ENCODE measurements at regions not wholly inside any gene's neighbourhood (a gene's known extent, or its start where the extent isn't known, plus 50 kb on each side); places are given as distances from the start of the nearest gene placed in this dataset.

- H3K4me3 ChIP-seq (ENCODE audit: low read depth, low read length) = no peak overlapping the region
- no peaks in the 10 kb centered on the region for H3K9me3 ChIP-seq (ENCODE audit: control insufficient read depth in 2 of 2, low read length in 2 of 2)
- peaks cover 4% of the 10 kb centered on the region for H3K4me1 ChIP-seq (ENCODE audit: control insufficient read depth, insufficient read depth, low read length, poor library complexity, severe bottlenecking)
- H3K36me3 ChIP-seq (ENCODE audit: control insufficient read depth, insufficient read depth, low read length) = no peaks in the 10 kb centered on the region
- no peak for ATAC-seq (ENCODE audit: low read depth in 2 of 2)
- H3K27ac ChIP-seq (ENCODE audit: insufficient read depth, low read length, poor library complexity, severe bottlenecking) = no peak overlapping the region
- Mint-ChIP-seq H3K27ac (no peak overlapping the region), H3K4me1 (peaks cover 0 to 12% (median 5%) of the 10 kb centered on the region in 4 donors), H3K27me3 (peaks cover 52% of the 10 kb centered on the region), H3K36me3 (peaks cover 4% of the 10 kb centered on the region), H3K9me3 (peaks cover 0 to 2% (median 0%) of the 10 kb centered on the region in 7 donors), H3K4me3 (no peak overlapping the region)
- H3K27me3 ChIP-seq (ENCODE audit: control insufficient read depth, insufficient read depth, low read length) = peaks cover 2% of the 10 kb centered on the region
- no peak for DNase-seq
These were observed 75.1 kb upstream of the IER5L start for GRCh38 chr9:129252937-129253802.

DNA sequence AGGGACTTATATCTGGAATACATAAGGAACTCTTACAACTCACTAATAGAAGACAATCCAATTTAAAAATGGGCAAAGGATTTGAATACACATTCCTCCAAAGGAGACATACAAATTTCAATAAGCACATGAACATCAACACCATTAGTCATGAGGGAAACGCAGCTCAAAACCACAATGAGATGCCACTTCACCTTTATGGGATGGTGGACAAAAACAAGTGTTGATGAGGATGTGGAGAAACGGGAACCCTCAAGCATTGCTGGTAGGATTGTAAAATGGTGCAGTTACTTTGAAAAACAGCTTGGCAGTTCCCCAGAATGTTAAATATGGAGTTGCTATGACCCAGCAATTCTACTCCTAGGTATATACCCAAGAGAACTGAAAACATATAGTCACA lies 72.7 kb upstream of the IER5L start:
- H3K4me1 ChIP-seq (ENCODE audit: control insufficient read depth, insufficient read depth, low read length, poor library complexity, severe bottlenecking) = no peaks in the 10 kb centered on the region
- no peaks in the 10 kb centered on the region for H3K9me3 ChIP-seq (ENCODE audit: control insufficient read depth in 2 of 2, low read length in 2 of 2)
- H3K9me3 Mint-ChIP-seq = peaks cover 0 to 2% (median 0%) of the 10 kb centered on the region in 7 donors
- no peak for DNase-seq
- peaks cover 4% of the 10 kb centered on the region for H3K36me3 Mint-ChIP-seq
- peaks cover 2% of the 10 kb centered on the region for H3K27me3 ChIP-seq (ENCODE audit: control insufficient read depth, insufficient read depth, low read length)
- H3K27ac ChIP-seq (ENCODE audit: insufficient read depth, low read length, poor library complexity, severe bottlenecking) = no peak overlapping the region
- no peak for ATAC-seq (ENCODE audit: low read depth in 2 of 2)
- no peak overlapping the region for H3K4me3 ChIP-seq (ENCODE audit: low read depth, low read length)
- H3K36me3 ChIP-seq (ENCODE audit: control insufficient read depth, insufficient read depth, low read length) = no peaks in the 10 kb centered on the region
- H3K4me1 Mint-ChIP-seq = peaks cover 0 to 4% (median under 1%) of the 10 kb centered on the region in 4 donors
- no peak overlapping the region for H3K27ac Mint-ChIP-seq
- no peak overlapping the region for H3K4me3 Mint-ChIP-seq
- peaks cover 34% of the 10 kb centered on the region for H3K27me3 Mint-ChIP-seq

DNA sequence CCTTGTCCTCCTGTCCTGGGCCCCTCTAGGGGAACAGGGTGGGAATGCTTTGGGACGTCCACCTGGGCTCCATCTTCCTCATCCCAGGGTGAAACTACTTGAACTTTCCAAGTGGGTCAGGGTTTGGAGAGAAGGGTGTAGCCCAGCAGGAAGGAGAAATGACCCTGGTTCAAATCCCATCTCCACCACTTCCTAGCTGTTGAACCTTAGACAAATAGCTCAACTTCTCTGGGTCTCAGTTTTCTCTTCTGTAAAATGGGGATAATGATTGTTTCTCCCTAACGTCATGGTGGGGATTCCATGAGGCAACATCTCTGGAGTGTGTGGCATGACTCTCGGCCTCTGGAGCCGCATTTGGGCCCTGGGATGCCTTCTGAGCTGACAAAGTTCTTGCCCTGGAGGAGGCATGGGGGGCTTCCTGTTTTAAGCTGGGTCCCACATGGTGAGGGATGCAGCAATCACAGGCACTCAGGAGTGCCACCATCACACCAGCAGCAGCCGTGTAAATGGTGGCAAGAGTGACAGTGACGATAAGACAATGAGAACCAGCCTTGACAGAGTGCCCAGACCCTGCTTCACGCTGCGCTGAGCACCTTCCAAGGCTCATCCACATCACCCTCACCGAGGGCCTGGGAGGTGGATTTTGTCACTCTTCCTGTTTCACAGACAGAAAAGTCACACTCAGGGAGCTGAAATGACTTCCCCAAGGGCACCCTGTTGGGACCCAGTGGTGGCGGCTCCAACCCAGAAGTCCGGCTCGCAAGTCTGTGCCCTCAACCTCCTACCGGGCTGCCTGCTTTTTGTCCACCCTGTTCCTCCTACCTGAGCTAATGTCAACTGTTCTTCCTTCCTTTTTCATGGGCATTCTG lies 69.5 kb upstream of the IER5L start:
- Mint-ChIP-seq H3K27ac (no peak overlapping the region), H3K9me3 (peaks cover 0 to 2% (median 0%) of the 10 kb centered on the region in 7 donors)
- no peak for DNase-seq

DNA sequence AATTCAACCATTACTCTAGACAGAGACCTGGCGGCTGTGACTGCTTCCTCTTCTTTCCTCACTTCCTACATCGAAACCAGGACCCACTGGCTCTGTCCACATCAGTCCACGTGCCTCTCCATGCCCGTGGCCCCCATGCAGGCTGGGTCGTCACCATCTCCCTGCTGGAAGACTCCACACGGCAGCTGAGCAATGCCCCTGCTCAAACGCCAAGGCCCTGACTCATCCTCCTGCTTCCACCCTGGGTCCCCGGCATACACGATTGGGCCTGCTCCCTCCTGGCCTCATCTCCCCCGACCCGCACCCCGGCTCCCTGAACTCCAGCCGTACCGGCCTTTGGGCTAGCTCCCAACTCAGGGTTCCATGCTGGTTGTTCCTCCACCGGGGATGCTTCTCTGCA lies 67.2 kb upstream of the IER5L start:
- no peaks in the 10 kb centered on the region for H3K27me3 ChIP-seq (ENCODE audit: control insufficient read depth, insufficient read depth, low read length)
- no peaks in the 10 kb centered on the region for H3K9me3 Mint-ChIP-seq
- H3K27me3 Mint-ChIP-seq = peaks cover 16% of the 10 kb centered on the region
- no peak for DNase-seq
- no peak overlapping the region for H3K4me3 ChIP-seq (ENCODE audit: low read depth, low read length)
- H3K4me3 Mint-ChIP-seq = no peak overlapping the region
- peaks cover 3% of the 10 kb centered on the region for H3K36me3 Mint-ChIP-seq
- H3K4me1 ChIP-seq (ENCODE audit: control insufficient read depth, insufficient read depth, low read length, poor library complexity, severe bottlenecking) = no peaks in the 10 kb centered on the region
- H3K9me3 ChIP-seq (ENCODE audit: control insufficient read depth in 2 of 2, low read length in 2 of 2) = no peaks in the 10 kb centered on the region
- H3K27ac ChIP-seq (ENCODE audit: insufficient read depth, low read length, poor library complexity, severe bottlenecking) = no peak overlapping the region
- H3K27ac Mint-ChIP-seq = peak overlapping the region in 1 of 3 donors; percentile 70
- no peak for ATAC-seq (ENCODE audit: low read depth in 2 of 2)
- H3K4me1 Mint-ChIP-seq = peaks cover 0 to 26% (median 7%) of the 10 kb centered on the region in 4 donors
- H3K36me3 ChIP-seq (ENCODE audit: control insufficient read depth, insufficient read depth, low read length) = no peaks in the 10 kb centered on the region

More for the DNA sequence above, 69.5 kb upstream of the IER5L start:
- peaks cover 7% of the 10 kb centered on the region for H3K36me3 Mint-ChIP-seq
- H3K4me3 ChIP-seq (ENCODE audit: low read depth, low read length) = no peak overlapping the region
- no peaks in the 10 kb centered on the region for H3K9me3 ChIP-seq (ENCODE audit: control insufficient read depth in 2 of 2, low read length in 2 of 2)
- H3K4me1 Mint-ChIP-seq = peaks cover 0 to 6% (median under 1%) of the 10 kb centered on the region in 4 donors
- no peak overlapping the region for H3K27ac ChIP-seq (ENCODE audit: insufficient read depth, low read length, poor library complexity, severe bottlenecking)
- H3K4me3 Mint-ChIP-seq = no peak overlapping the region
- H3K27me3 ChIP-seq (ENCODE audit: control insufficient read depth, insufficient read depth, low read length) = peaks cover 2% of the 10 kb centered on the region
- no peaks in the 10 kb centered on the region for H3K4me1 ChIP-seq (ENCODE audit: control insufficient read depth, insufficient read depth, low read length, poor library complexity, severe bottlenecking)
- no peak for ATAC-seq (ENCODE audit: low read depth in 2 of 2)
- H3K36me3 ChIP-seq (ENCODE audit: control insufficient read depth, insufficient read depth, low read length) = no peaks in the 10 kb centered on the region
- H3K27me3 Mint-ChIP-seq = peaks cover 19% of the 10 kb centered on the region

DNA sequence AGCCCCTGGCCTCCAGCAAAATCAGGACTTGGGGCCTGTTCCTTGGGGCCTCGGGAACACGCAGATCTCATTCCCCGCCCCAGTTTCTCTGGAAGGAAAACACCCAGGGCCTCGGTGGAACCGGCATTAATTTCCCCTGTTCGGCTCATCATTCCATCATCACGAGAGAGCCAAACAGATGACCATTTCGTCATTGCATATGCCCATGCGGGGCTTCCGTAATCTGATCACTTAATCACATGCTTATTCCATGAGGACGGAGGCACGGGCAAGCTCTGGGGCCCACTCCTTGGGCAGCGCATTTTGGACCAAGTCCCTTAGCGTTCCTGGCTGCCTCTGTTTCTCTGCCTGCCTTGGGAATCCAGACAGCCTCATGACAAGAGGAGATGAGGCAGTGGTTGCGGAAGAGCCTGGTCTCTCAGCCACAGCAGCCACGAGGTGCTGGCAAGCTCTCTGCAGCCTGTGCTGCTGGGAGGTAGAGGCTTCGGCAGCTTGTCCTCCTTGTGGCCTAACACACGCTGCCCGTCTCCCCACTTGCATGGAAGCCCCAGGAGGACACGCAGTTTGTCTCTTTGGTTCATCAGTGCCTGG lies 65.0 kb upstream of the IER5L start:
- Mint-ChIP-seq H3K4me1 (peaks cover 0 to 38% (median 15%) of the 10 kb centered on the region in 4 donors), H3K36me3 (peaks cover 3% of the 10 kb centered on the region), H3K27me3 (no peaks in the 10 kb centered on the region), H3K9me3 (no peaks in the 10 kb centered on the region), H3K4me3 (no peak overlapping the region), H3K27ac (peak overlapping the region in 1 of 3 donors; percentile 73)
- Histone ChIP-seq H3K4me1 (ENCODE audit: control insufficient read depth, insufficient read depth, low read length, poor library complexity, severe bottlenecking) (peaks cover 6% of the 10 kb centered on the region), H3K27ac (ENCODE audit: insufficient read depth, low read length, poor library complexity, severe bottlenecking) (no peak overlapping the region), H3K9me3 (ENCODE audit: control insufficient read depth in 2 of 2, low read length in 2 of 2) (no peaks in the 10 kb centered on the region), H3K4me3 (ENCODE audit: low read depth, low read length) (no peak overlapping the region), H3K27me3 (ENCODE audit: control insufficient read depth, insufficient read depth, low read length) (no peaks in the 10 kb centered on the region), H3K36me3 (ENCODE audit: control insufficient read depth, insufficient read depth, low read length) (no peaks in the 10 kb centered on the region)
- no peak for ATAC-seq (ENCODE audit: low read depth in 2 of 2)
- no peak for DNase-seq

- Mint-ChIP-seq H3K36me3 (peaks cover 3% of the 10 kb centered on the region), H3K4me1 (peaks cover 0 to 43% (median 21%) of the 10 kb centered on the region in 4 donors)
- ATAC-seq (ENCODE audit: low read depth in 2 of 2) = no peak
These were observed 64.3 kb upstream of the IER5L start for GRCh38 chr9:129242191-129242941.

DNA sequence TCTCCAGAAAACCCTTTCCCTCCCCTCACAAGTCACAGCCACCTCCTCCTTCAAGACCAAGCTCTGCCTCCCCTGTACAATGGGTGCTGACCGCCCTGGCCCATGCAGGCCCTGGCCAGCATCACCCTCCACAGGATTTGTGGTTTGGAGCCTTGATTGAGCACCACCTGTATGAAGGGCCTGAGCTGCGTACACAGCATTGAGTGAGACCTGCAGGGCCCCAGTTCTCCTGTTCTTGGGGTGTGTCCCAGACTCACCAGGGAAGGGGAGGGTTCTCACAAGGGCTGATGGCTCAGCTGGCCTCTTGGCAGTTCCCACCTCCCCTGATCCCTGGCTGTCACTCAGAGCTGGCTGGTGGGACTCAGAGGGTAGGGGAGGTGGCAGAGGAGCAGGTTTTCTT lies 63.7 kb upstream of the IER5L start:
- Mint-ChIP-seq H3K36me3 (peaks cover 3% of the 10 kb centered on the region), H3K9me3 (no peaks in the 10 kb centered on the region), H3K27ac (peak overlapping the region; percentile 32 to 85 (median 62)), H3K4me3 (no peak overlapping the region), H3K27me3 (no peaks in the 10 kb centered on the region), H3K4me1 (peaks cover 0 to 49% (median 26%) of the 10 kb centered on the region in 4 donors)
- peaks cover 20% of the 10 kb centered on the region for H3K4me1 ChIP-seq (ENCODE audit: control insufficient read depth, insufficient read depth, low read length, poor library complexity, severe bottlenecking)
- DNase-seq (no peak), ATAC-seq (ENCODE audit: low read depth in 2 of 2) (no peak)
- no peak overlapping the region for H3K4me3 ChIP-seq (ENCODE audit: low read depth, low read length)
- H3K9me3 ChIP-seq (ENCODE audit: control insufficient read depth in 2 of 2, low read length in 2 of 2) = no peaks in the 10 kb centered on the region
- H3K27ac ChIP-seq (ENCODE audit: insufficient read depth, low read length, poor library complexity, severe bottlenecking) = no peak overlapping the region
- no peaks in the 10 kb centered on the region for H3K36me3 ChIP-seq (ENCODE audit: control insufficient read depth, insufficient read depth, low read length)
- H3K27me3 ChIP-seq (ENCODE audit: control insufficient read depth, insufficient read depth, low read length) = no peaks in the 10 kb centered on the region

More at GRCh38 chr9:129242191-129242941, 64.3 kb upstream of the IER5L start:
- H3K27me3 ChIP-seq (ENCODE audit: control insufficient read depth, insufficient read depth, low read length) = no peaks in the 10 kb centered on the region
- H3K27ac ChIP-seq (ENCODE audit: insufficient read depth, low read length, poor library complexity, severe bottlenecking) = no peak overlapping the region
- DNase-seq = no peak
- H3K36me3 ChIP-seq (ENCODE audit: control insufficient read depth, insufficient read depth, low read length) = no peaks in the 10 kb centered on the region
- Mint-ChIP-seq H3K27me3 (no peaks in the 10 kb centered on the region), H3K27ac (peak overlapping the region; percentile 32 to 85 (median 62)), H3K4me3 (no peak overlapping the region), H3K9me3 (no peaks in the 10 kb centered on the region)
- H3K9me3 ChIP-seq (ENCODE audit: control insufficient read depth in 2 of 2, low read length in 2 of 2) = no peaks in the 10 kb centered on the region
- peaks cover 13% of the 10 kb centered on the region for H3K4me1 ChIP-seq (ENCODE audit: control insufficient read depth, insufficient read depth, low read length, poor library complexity, severe bottlenecking)
- no peak overlapping the region for H3K4me3 ChIP-seq (ENCODE audit: low read depth, low read length)
